22Rv1 (cell line): ENCODE measurements at regions not wholly inside any gene's neighbourhood (a gene's known extent, or its start where the extent isn't known, plus 50 kb on each side); places are given as distances from the start of the nearest gene placed in this dataset.

Source experiments
- CTCF ChIP-seq: fragments of 450-650 bp; IDR thresholded peaks from 2 replicates; pipeline ENCODE4 v1.5.1; 2017; ENCODE audit warnings: mild to moderate bottlenecking
- ZFX ChIP-seq: fragments of 450-650 bp; IDR thresholded peaks from 2 replicates; pipeline ENCODE4 v1.6.1; 2017; ENCODE audit warnings: antibody characterized with exemption, borderline replicate concordance

GRCh38 chr7:92991190-92991589 is 126.6 kb downstream of the SAMD9 start:
- TF ChIP-seq CTCF (no peak), ZFX (no peak)
